ENCODE measurements at regions not wholly inside any gene's neighbourhood (a gene's known extent, or its start where the extent isn't known, plus 50 kb on each side); places are given as distances from the start of the nearest gene placed in this dataset.

DNA sequence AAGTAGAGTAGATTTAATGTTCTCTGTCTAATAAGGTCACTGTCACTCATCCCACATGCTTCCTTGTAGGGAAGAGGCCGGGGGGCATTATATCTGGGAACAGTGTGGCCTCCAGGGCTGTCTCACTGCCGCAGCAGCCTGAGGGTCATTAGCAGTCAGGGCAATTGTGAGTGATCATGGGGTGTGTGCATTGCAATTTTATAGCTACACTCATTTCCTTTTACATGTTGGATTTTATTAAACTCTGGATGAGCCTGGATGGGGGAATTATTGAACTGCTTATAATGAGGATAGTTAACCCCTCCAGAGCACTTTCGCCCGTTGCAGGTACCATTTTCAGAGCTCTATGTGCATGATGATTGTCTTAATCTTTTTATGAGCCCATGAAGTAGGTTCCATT lies 60.9 kb upstream of the DISP3 start:
- TF ChIP-seq, protein P1, sequence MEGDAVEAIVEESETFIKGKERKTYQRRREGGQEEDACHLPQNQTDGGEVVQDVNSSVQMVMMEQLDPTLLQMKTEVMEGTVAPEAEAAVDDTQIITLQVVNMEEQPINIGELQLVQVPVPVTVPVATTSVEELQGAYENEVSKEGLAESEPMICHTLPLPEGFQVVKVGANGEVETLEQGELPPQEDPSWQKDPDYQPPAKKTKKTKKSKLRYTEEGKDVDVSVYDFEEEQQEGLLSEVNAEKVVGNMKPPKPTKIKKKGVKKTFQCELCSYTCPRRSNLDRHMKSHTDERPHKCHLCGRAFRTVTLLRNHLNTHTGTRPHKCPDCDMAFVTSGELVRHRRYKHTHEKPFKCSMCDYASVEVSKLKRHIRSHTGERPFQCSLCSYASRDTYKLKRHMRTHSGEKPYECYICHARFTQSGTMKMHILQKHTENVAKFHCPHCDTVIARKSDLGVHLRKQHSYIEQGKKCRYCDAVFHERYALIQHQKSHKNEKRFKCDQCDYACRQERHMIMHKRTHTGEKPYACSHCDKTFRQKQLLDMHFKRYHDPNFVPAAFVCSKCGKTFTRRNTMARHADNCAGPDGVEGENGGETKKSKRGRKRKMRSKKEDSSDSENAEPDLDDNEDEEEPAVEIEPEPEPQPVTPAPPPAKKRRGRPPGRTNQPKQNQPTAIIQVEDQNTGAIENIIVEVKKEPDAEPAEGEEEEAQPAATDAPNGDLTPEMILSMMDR (IDR thresholded peaks at IDR 0.05), result no peak
- no peak for TF ChIP-seq EP300 (IDR thresholded peaks at IDR 0.05)
